ENCODE measurements at regions not wholly inside any gene's neighbourhood (a gene's known extent, or its start where the extent isn't known, plus 50 kb on each side); places are given as distances from the start of the nearest gene placed in this dataset.

DNA sequence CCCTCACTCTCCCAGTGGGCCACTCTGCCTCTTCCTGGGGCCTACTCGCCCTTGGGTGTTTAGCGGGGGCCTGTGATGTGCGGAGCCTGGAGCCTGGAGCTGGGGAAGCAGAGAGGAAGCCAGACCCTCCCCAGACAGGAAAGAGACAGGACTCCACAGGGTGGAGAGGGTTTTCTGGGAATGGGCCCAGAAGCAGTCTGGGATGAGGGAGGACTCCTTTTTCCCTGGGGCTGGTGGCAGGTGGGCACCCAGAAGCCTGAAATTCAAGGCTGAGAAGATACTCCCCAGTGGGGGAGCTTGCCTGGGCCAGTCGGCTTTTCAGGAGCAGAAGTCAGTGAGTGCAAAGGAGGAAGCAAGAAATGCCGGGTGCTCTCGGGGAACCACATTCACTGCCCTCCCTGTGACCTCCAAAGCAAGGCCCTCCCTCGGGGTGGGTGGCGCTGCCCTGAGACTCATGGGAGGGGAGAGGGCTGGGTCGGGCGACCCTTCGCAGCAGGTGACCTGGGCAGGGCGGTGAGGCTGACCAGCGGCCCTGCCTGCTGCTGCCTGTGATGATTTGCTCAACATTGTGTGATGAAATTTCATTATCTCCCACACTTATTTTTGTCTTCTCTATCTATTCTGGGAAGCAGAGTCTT lies 1377.4 kb downstream of the BRD1 start:
- H3K4me3 ChIP-seq: no peak overlapping the region
- H3K9me3 ChIP-seq: no peaks in the 10 kb centered on the region
- H3K36me3 ChIP-seq: no peaks in the 10 kb centered on the region
- no peaks in the 10 kb centered on the region for H3K4me1 ChIP-seq
- intact Hi-C loops (cut with DNase I; ENCODE audit: low total_unique reads): no loop called here
- H3K27ac ChIP-seq: no peak overlapping the region
- 51 to 62% (median 54%) methylated on average over 12 to 13 of the region's 13 CpGs for WGBS, 5 donors
- TF ChIP-seq POLR2AphosphoS5 (IDR thresholded peaks at IDR 0.05) (no peak), POLR2A (IDR thresholded peaks at IDR 0.05) (no peak)
- TF ChIP-seq, protein P1, sequence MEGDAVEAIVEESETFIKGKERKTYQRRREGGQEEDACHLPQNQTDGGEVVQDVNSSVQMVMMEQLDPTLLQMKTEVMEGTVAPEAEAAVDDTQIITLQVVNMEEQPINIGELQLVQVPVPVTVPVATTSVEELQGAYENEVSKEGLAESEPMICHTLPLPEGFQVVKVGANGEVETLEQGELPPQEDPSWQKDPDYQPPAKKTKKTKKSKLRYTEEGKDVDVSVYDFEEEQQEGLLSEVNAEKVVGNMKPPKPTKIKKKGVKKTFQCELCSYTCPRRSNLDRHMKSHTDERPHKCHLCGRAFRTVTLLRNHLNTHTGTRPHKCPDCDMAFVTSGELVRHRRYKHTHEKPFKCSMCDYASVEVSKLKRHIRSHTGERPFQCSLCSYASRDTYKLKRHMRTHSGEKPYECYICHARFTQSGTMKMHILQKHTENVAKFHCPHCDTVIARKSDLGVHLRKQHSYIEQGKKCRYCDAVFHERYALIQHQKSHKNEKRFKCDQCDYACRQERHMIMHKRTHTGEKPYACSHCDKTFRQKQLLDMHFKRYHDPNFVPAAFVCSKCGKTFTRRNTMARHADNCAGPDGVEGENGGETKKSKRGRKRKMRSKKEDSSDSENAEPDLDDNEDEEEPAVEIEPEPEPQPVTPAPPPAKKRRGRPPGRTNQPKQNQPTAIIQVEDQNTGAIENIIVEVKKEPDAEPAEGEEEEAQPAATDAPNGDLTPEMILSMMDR (IDR thresholded peaks at IDR 0.05 in 8 of 11, conservative IDR thresholded peaks at IDR 0.05 in 3 of 11): no peak
- peak; percentile 17 for DNase-seq
- peaks cover 0 to 89% (median 0%) of the 10 kb centered on the region in 7 donors for H3K27me3 ChIP-seq (replicated peaks in 1 of 7)

DNA sequence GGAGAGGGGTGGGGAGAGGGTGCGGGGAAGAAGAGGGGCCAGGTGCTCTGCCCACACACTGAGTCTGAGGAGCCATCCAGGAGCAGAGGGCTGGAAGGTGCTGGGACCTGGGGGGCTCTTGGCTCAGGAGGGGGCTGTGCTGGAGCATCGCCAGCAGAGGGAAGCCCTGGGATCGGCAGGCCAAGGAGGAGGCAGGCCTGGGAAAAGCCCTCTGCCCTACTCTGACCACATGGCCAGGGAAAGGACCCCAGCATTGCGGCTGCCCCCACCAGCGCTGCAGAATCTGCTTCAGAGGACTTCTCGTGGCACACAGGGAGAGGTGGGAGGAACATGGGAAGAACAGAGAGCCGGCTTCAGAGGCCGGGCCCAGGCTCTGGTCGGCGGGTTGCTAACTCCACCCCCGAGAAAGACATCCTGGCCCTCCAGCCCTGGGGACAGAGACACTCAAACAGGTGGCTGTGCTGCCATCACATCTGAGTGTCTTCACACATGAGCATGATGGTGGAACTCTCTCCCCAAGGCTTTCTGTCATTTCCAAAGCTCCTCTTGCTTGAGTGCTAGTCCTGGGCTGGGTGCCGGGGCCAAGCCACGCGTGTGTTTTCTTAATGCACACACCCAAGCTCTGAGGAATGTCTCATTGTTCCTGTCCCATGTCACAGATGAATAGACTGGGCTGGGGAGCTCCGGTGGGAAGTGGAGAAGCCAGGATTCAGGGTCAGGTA lies 1378.0 kb downstream of the BRD1 start:
- H3K4me1 ChIP-seq: peaks cover 0 to 6% (median 0%) of the 10 kb centered on the region in 6 donors
- H3K9me3 ChIP-seq: no peaks in the 10 kb centered on the region
- no peaks in the 10 kb centered on the region for H3K36me3 ChIP-seq
- TF ChIP-seq POLR2A (IDR thresholded peaks at IDR 0.05): no peak
- no peak for TF ChIP-seq POLR2AphosphoS5 (IDR thresholded peaks at IDR 0.05)
- TF ChIP-seq, protein P1 (IDR thresholded peaks at IDR 0.05 in 8 of 11, conservative IDR thresholded peaks at IDR 0.05 in 3 of 11): no peak
- 71 to 83% (median 77%) methylated on average over 14 to 15 of the region's 15 CpGs for WGBS, 5 donors
- intact Hi-C loops (cut with DNase I; ENCODE audit: low total_unique reads): no loop called here
- H3K27ac ChIP-seq: no peak overlapping the region
- H3K27me3 ChIP-seq (replicated peaks in 1 of 7): peaks cover 0 to 94% (median 0%) of the 10 kb centered on the region in 7 donors
- peak; percentile 51 for DNase-seq
- no peak overlapping the region for H3K4me3 ChIP-seq

DNA sequence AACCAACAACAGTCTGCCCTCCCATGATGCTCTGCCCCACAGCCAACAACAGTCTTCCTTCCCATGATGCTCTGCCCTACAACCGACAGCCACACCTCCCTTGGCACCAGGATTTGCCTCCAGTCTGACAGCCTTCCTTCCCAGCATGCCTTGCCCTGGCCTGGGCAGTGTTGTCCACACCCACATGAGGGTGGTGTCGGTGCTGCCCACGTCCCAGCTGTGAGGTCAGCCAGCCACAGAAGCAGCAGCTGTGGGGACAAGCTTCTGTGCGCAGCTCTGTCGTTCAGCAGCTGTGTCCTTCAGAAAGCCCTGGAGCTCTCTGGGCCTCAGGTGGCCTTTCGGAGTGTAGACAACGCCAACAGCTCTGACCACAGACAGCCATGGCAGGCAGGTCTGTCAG lies 1378.9 kb downstream of the BRD1 start:
- peaks cover 0 to 14% (median 0%) of the 10 kb centered on the region in 6 donors for H3K4me1 ChIP-seq
- no peaks in the 10 kb centered on the region for H3K9me3 ChIP-seq
- no peak for TF ChIP-seq POLR2A (IDR thresholded peaks at IDR 0.05)
- TF ChIP-seq, protein P1 (IDR thresholded peaks at IDR 0.05 in 8 of 11, conservative IDR thresholded peaks at IDR 0.05 in 3 of 11): no peak
- TF ChIP-seq POLR2AphosphoS5 (IDR thresholded peaks at IDR 0.05): no peak
- H3K27me3 ChIP-seq (replicated peaks in 1 of 7): peaks cover 0 to 98% (median 0%) of the 10 kb centered on the region in 7 donors
- DNase-seq: peak; percentile 61
- no peak overlapping the region for H3K27ac ChIP-seq
- H3K4me3 ChIP-seq: no peak overlapping the region
- WGBS, 5 donors: 85 to 100% (median 86%) methylated on average over 2 to 7 of the region's 7 CpGs
- no peaks in the 10 kb centered on the region for H3K36me3 ChIP-seq
- intact Hi-C loops (cut with DNase I; ENCODE audit: low total_unique reads): no loop called here

DNA sequence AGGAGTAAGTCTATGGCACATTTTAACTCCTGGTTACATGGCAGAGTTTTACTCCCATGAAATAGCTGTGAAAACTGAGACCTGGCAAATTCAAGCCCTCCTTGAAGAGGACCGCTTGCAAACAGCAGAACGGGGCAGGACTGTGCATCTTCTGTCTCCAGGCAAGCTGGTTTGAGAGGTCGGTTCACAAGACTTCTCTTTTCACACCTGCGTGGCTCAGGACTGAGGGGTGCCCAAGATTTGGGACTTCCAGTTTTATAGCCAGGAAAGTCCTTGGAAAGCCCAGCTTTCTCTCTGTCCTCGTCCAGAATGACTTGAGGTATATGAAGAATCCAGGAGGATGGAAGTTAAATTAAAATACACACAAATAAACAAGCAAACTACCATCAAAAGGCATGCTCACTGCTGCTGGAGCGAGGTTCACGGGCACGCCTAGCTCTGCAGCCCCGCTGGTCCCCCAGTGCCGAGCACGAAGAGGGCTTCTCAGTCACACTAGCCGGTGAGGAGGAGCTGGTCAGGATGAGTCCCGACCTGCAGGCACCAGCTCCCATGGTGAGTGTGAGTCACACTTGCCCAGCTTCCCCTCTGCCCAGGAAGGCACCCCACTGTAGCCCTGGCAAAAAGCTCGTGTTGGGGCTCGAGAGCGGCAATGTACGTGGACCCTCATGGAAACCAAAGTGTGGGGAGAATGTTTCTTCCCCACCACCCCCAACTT lies 1382.4 kb downstream of the BRD1 start:
- H3K4me1 ChIP-seq: peaks cover 0 to 17% (median 0%) of the 10 kb centered on the region in 6 donors
- no peak overlapping the region for H3K27ac ChIP-seq
- H3K4me3 ChIP-seq: no peak overlapping the region
- H3K27me3 ChIP-seq (replicated peaks in 1 of 7): peaks cover 0 to 96% (median 0%) of the 10 kb centered on the region in 7 donors
- intact Hi-C loops (cut with DNase I; ENCODE audit: low total_unique reads): no loop called here
- TF ChIP-seq POLR2A (IDR thresholded peaks at IDR 0.05) (no peak), POLR2AphosphoS5 (IDR thresholded peaks at IDR 0.05) (no peak)
- TF ChIP-seq, protein P1 (IDR thresholded peaks at IDR 0.05 in 8 of 11, conservative IDR thresholded peaks at IDR 0.05 in 3 of 11): no peak
- DNase-seq: peak; percentile 50
- H3K36me3 ChIP-seq: no peaks in the 10 kb centered on the region
- no peaks in the 10 kb centered on the region for H3K9me3 ChIP-seq
- WGBS, 5 donors: 69 to 84% (median 77%) methylated on average over 17 of the region's 17 CpGs

All from spleen (tissue), 11 donors.